Cerebellar nuclear complex (tissue), 1 donor: ENCODE measurements at regions not wholly inside any gene's neighbourhood (a gene's known extent, or its start where the extent isn't known, plus 50 kb on each side); places are given as distances from the start of the nearest gene placed in this dataset.

Experiments used
- DNase-seq, 2 experiments: peaks; one replicate each; lab custom pipeline; 2025; lab: John Stamatoyannopoulos, UW

DNA sequence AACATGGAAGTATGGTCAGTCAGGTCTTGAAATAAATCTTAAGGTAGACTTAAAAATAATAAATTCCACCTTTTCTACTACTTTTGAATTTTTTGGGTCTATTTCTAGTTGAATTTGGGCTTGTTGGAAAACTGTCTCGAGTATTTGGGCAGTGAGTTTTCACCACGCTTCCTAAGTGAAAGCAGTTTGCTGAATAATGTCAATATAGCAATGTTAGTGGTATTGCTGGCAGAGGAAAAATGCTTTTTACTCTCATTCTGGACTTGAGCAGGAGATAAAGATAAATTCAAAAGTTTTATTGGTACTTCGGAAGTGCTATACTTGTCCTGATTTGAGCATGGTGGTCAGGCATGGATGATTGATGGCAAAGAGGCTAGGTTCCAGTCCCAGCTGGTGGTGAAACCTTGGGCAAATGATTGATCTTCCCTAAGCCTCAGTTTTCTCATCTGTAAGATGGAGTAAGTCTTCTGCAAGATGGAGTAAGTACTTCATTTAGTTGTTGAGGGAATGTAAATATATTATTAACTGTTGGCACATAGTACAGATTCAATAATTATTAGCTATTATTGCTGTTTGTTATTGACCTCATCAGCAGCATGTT, 503.5 kb upstream of the ZEB2 start:
- no peak for DNase-seq

DNA sequence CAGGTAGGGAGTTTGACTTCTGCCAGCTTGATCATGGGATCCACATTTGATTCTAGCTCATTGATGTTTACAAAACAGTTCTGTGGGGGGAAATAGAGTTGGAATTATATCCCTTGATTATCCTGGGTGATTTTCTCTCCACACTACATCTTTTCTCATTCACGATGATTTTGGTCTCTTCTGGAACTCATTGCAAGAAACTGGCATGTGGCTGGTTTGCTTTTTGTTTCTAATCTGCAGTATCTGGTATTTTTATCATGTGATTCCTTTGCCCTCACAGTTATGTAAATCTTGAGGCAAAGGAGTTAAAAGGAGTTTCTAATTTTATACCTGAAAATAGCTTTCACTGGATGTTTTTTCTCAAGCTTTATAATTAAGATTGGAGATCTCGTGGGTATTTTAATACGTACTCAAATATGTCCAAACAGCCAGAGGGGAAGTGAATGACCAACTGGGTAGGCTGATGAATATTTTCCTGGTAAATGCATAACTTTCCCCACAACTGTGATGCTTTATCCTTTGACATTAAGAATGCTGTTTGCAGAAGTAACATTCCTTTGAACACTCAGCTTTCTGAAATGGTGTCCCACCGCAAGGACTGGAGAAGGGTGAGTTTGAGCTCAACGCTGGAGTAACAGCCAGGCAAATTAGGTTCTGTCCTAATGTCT, 502.9 kb upstream of the ZEB2 start:
- no peak for DNase-seq

DNA sequence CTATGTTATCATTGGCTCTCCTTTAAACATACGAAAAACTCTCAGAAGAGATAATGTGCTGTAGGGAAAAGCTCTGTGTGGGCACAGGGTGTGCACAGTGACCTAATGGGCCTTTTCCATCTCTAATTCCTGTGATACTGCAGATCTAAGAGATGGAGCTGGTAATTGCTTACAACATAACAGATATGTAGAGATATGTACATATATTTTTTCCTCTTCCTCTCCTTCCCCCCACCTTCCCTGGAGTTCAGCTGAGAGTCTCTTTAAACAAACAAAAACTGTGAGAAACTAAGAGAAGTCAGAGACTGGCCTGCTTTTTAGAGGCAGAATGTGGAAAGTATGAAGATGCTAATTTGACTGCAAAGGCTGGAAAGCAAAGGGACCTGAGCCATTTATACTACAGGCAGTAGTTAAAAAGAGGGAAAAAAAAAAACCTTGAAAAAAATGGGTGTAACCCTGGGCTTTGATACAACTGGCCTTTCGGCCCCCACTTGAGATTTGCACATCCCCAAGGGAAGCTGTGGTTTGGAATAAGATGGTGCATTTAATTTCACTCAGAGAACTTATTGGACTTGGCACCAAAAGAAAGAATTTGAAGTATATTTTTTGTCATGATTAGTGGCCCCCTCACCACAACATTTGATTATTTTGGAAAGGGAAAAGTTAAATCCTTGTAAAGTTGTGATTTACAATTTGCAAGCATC, 502.2 kb upstream of the ZEB2 start:
- no peak for DNase-seq

DNA sequence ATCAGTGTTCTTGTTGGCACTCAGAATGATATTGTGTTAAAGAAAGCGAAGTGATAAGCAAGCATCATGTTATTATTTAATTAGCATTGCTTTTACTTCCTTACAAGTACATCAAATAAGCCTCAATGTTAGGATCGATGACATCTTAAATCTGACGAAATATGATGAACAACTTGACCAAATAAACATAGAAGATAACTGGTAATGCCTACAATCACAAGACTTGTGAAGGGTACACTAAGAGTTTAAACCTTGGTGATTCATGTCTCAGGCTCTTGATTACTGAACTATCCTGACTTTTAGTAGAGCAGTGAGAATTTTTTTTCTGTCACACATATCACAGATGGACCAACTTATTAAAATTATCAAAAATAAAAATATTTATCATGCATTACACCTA, 500.8 kb upstream of the ZEB2 start:
- DNase-seq, result no peak

DNA sequence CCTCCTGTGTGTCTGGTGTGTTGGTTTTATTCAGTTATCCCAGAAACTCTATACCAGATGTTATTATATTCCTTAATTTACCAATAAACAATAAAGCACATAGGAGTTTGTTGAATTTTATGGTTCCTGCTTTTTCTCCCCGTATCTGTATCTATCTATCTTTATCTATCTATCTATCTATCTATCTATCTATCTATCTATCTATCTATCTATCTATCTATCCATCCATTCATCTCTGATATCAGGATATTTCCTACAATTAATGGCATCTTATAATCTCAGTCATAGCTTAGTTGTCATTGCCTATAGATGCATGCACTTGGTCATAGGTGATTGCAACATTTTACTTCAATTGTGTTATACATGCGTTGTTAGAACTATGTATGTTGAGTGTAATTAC, 500.2 kb upstream of the ZEB2 start:
- DNase-seq, result no peak

DNA sequence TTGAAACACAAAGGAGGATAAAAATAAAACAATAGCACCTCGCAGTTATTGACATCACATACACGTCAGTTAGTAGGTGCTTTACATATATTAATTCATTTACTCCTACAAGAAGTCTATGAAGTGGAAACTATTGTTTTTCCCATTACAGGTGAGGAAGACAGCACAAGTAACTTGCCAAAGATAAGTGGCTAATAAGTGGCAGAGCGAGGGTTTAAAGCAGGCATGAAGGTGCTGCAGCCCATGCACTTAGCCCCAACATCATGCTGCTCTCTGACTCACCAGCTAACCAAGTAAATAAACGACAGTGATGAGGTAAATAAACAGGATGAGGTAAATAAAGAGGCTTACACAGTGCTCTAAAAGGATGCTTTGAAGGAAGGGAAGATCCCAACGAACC, 498.6 kb upstream of the ZEB2 start:
- DNase-seq, result no peak

DNA sequence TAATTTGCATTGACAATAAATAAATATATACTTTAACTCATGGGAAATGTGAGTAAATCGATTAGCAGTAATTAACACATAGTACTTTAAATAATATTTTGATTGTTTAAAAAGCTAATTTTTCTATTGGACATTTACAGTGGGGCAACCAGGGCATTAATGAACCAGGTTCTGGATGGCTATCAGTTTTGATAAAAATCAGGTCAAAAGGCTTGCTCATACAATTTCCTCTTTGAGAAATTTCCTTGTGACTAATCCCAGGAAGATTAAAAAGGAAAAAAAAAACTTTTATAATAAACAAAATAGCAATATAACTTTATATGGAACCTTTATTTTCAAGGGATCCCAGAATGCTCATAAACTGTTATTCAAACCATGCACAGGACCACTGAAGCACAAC, 497.2 kb upstream of the ZEB2 start:
- no peak for DNase-seq

DNA sequence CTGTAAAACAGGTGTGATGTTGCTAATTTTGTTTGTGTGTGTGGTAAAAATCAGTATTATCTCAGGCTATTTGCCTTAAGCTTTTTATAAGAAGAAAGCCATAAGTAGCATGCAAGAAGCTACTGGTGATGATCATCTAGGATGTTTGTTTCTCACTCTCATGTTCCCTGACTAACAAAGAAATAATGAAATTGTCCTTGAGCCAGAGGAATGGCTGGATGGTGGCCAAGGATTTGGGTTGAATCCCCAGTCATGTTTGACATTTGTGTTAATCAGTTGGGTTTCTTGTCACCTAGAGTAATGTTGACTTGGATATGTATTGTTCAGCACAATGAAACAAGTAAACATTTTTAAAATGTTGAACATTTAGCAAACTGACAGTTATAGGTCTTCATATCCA, 496.8 kb upstream of the ZEB2 start:
- DNase-seq, result no peak

DNA sequence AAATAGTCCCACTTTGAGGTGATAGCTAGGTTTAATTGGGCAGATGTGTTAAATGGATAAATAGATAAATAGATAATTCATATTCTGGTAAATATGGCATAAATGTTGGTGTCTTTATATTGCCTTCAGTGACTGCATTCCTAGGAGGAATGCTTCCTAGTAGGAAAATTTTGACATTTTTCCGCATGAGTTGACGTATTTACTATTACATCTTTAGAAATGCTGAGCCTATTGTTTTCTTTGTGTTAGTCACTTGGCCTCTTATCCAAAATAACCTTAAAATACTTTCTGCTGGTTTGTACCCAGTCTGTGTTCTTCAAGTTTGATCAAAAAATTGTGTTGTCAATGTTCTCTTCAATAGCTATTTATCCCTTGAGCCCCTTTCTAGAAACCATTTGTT, 495.6 kb upstream of the ZEB2 start:
- no peak for DNase-seq

DNA sequence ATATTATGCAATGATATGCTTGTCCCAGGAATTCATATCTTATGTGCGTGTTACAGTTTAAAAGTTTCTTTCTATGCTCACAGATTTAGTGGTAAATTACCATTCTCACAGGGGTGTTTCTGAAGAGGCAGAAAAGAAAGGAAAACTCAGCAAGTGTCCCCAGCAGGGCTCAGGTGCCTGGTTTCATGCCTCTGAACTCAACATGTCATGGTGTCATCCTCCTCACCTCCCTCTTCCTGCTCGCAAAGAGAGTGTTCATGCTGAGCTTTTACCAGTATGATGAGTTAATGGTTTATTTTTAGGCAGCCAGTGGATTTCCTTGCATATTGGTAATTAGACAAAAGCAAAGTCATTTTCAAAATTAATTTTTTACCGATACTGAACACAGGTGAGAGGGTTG, 492.9 kb upstream of the ZEB2 start:
- DNase-seq, result no peak

DNA sequence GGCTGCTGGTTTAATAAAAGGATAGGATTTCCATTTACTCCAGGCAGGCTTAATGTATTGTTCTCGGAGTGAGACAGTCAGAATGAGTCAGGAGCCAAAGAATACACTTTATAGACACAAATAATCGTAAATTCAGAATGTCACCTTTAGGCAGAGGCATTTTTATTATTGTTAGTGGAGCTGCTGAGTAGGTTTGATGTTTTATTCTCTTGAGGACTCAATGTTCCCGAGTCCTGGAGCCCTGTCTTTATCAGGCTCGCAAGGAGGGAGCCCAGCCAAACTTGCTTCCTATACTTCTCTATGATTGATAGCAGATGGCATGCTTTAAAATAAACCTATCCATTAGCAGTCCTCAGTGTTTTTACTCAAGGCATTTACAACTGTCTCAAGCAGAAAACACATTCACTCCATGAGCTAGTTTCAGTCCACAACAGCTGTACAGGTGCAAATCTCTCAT, 492.3 kb upstream of the ZEB2 start:
- no peak for DNase-seq

DNA sequence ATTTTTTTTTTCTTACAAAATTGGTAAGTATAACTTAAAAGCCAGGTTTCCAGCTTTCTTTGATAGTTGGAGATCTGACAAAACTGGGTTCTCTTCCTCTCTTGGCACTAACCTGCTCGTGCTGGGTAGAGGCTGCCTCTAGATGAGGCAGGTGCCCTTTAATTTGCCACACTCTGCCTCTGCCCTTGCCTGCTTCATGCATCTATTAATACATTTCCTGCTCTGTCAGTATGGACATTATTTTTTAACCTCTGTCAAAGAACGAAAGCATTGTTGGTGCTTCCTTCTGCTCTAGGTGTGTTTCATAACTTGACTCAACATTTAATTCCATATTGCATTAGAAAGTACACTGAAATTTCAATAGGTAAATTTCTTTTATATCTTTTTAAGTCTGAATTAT, 490.7 kb upstream of the ZEB2 start:
- DNase-seq, result no peak

DNA sequence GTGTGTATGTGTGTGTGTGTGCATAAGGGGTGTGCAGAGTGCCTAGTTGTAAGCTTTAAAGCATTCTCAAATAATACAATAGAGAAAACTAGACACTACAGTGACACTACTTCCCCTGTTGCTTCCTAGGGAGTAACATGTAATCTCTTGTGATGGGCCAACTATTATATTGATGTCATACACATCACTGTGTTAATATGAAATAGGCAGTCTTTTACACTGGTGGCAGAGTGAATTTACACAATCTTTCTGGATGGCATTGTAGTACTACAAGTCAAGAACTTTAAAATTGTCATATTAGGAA, 488.0 kb upstream of the ZEB2 start:
- no peak for DNase-seq

DNA sequence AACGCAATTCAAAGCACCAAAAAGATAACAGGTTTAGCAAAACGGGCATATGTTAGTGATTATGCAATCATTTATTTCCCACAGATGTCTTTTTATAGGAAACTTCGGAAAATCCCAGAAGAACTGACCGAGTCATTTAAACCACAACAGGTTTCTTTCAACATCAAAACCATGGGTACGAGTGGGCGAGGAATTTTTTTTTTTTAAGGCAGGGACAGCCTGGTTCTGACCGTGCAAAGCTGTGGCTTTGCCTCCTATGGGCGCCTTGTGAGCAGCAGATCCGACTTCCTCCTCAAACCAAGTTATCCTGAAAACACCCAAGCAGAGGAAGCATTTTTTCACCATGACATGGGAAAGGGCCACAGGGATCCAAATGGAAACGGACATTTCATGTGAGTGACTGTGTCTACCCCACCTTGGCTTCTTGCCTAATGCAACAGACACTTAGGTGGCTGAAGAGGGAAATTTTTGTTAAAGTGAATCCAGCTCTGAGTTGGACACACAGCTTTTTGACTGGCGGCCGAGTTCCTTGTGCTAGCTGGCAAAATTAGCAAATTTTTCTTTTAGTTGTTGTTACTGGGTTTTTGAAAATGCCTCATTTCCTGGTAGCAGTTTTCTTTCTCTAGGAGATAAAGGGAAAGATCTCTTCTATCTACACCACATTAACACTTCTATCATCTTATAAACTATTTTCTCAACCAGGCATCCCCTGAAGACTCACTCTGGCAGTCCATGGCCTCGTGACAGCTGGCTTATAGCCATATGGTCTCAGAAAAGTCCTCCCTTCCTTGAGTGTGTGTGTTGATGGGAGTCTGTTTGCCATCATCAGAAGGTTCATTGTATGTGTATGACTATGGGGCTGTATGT, 487.4 kb upstream of the ZEB2 start:
- DNase-seq, result no peak

DNA sequence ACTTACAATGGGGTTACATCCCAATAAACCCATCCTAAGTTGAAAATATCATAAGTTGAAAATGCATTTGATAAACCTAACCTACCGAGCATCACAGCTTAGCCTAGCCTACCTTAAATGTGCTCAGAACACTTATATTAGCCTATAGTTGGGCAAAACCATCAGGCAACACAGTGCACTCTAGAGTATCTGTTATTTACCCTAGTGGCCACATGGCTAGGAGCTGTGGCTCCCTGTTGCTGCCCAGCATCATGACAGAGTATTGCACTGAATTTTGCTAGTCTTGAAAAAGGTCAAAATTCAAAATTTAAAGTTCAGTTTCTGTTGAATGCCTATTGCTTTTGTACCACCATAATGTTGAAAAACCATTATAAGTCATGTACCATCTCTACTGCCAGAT, 482.7 kb upstream of the ZEB2 start:
- no peak for DNase-seq

DNA sequence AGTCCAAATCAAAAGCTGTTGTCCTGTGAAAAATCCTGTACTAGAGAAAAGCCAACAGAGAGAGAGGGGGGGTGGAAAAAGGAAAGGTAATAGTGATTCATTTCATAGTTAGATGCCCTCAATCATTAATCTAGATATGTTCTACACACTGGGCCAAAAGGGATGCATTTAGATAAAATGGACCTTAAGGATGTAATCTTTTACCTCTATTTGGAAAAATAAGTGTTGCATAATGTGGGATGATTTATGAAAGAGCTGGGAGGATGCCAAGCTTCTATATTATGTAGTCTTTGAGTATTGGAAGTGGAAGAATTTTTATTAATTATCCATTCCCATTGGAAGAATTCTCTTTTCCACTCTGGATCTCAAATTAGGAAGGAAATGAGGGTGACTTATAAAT, 480.5 kb upstream of the ZEB2 start:
- no peak for DNase-seq

DNA sequence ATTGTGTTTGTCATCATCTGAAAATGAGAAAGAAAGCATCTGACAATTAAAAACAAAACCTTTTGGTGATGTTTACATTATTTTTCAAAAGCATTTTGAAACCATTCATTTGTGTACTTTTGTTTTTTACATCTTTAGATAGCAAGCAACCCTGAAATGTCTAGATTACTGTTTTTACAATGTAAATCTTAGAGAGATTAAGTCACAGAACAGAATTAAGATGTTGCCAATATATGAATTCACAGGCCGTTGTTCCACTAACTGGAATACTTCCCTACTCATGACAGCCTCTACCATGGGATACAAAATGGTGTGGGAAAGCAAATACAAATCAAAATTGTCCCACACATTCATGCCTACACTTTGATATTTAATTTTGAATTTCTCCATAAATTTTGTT, 480.0 kb upstream of the ZEB2 start:
- no peak for DNase-seq

DNA sequence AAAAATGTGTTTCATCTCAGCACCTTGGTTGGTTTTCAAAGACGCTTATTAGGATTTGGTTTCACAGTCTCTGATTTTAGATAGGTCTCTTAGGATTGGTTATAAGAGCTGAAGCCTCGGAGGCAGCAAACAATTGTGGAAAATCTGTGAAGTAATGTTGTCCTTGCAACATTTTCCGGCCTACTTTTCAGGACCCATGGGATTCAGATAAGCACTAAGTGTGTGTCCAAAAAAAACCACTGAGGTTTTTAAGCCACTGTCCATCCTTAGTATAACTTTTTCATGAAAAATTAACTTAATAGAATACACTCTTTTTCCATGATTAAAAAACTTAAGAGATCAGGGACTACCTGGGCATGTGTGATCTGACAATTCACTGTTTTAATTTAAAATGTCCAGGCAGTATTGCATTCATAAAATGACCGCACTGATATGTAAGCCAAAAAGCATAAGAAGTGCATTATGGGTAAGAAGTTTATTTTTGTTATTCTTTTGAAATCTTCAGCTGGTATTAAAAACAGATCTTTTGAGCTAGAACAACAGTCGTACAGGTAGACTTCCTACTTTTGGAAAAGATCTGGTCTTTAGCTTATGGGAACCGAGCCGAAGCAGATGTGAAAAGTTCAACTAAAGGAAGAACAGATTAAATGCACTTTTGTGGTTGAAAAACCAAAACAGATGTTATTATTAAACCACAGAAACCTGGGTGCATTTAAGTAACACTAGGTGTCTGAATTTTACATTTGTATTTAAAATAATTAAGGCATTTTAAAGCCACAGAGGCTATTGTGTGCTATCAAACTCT, 479.4 kb upstream of the ZEB2 start:
- no peak for DNase-seq

DNA sequence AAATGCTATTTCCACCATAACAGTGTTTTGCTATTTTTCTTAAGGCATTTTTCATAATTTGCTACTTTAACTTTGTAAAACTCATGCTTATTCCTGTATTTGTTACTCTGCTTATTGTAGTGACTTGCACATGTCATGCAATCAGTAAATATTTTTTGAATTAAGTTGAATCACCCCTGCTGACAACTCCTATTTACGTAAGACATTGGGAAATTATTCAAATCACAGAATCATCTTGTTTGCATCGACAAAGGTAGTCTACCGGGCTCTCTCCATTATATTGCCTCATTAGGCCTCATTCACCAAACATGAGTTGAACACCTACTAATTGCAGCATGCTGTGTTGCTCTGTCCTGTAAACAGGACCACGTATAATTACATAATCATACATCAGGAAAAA, 478.5 kb upstream of the ZEB2 start:
- no peak for DNase-seq

DNA sequence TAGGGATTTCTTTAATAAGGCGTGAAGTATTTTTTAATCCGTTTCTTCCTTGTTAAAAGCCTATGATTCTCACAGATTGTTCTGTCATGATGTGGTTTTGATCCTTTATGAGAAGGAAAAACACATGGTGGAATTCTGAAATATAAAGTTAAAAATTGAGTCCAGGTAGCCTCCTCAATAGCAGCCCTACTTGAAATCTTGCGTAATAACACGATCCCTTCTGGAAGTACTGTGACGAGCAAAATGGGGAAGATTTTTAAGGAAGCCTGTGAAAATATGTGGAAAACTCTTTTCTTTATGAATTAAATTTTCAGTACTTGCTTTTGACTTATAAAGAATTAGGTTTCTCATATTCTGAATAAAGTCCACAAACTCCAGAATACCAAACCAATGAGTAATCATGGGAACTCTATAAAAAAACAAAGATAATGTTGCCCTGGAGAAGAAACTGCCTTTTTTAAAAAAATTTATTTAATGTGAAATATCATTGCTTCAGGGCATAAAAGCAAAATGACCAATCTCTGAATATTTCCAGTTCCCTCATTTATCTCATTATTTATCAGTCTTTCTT, 476.4 kb upstream of the ZEB2 start:
- no peak for DNase-seq

DNA sequence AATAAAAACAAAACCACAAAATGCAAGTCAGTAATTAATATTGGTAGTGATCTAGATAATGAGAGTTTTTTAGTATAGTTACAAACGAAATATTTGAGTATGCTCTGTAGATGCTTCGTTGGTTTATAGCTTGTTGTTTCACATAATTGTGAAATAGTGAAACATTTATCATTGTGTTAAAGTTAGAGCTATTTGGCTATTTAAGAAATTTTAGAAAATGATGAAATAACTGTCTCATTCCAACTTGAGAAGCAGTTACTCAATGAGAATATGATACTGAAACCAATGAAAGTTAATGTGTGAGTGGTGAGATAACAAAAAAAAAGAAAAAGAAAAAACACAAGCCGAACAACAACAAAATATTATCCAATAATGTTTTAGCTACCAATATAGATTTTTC, 475.6 kb upstream of the ZEB2 start:
- no peak for DNase-seq

DNA sequence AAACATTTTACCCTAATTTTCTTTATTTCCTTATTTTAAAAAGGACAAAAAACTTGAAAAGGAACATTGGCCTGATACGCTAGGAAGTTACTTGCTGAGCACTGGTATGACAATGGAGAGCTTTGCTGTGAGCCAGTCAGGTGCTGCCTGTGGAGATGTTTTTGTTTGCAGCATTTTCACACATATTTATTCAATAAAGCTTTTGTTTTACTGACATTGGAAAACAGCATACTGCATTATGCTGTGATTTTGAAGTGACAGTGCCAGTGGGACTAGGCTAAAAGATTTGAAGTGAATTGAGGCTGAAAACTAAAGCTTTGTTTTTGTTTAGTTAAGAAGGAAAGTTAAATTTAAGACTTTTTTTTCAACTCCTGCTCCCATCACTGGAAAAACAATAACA, 470.7 kb upstream of the ZEB2 start:
- DNase-seq, result no peak
